ENCODE measurements at regions not wholly inside any gene's neighbourhood (a gene's known extent, or its start where the extent isn't known, plus 50 kb on each side); places are given as distances from the start of the nearest gene placed in this dataset.

DNA sequence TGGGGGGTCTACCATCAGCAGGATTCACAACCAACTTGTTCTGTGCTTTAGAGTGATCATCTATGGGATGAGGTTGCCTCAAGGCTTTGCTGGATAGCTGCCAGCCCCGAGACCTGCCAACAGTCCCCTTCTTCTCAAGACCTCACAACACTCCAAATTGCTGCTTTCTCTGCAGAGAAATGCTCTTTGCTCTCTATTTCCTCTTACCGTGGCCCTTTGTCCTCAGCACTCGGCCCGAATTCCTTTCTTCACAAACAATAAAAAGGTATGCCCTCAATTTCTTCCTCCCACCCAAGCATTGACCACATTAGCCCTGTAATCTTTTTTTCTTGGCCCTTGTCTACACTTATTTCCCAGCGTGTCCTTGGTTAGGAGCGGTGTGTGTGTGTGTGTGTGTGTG is 147.4 kb upstream of the SNX19 start:
- TF ChIP-seq KLF10 (CRISPR knock-in tag; IDR thresholded peaks at IDR 0.05) (no peak), EZH2 (IDR thresholded peaks at IDR 0.05; ENCODE audit: borderline replicate concordance, low read depth, low read length) (no peak), NCOA2 (IDR thresholded peaks at IDR 0.05; ENCODE audit: partially characterized antibody in 2 of 2) (no peak), MIER1 (IDR thresholded peaks at IDR 0.05; ENCODE audit: low read depth) (no peak), CC2D1A (IDR thresholded peaks at IDR 0.05) (no peak), NFXL1 (CRISPR knock-in tag; IDR thresholded peaks at IDR 0.05) (no peak), POLR2AphosphoS5 (IDR thresholded peaks at IDR 0.05; ENCODE audit: control insufficient read depth, insufficient read depth, low read depth, low read length) (no peak), MEIS2 (IDR thresholded peaks at IDR 0.05; ENCODE audit: partially characterized antibody) (no peak), TRIM24 (IDR thresholded peaks at IDR 0.05) (no peak), HCFC1 (IDR thresholded peaks at IDR 0.05; ENCODE audit: low read depth, low read length) (no peak), BRCA1 (IDR thresholded peaks at IDR 0.05) (no peak), BRCA1 (CRISPR knock-in tag; IDR thresholded peaks at IDR 0.05) (no peak), POLR2A (conservative IDR thresholded peaks at IDR 0.05) (no peak)
- TF ChIP-seq, protein P1, sequence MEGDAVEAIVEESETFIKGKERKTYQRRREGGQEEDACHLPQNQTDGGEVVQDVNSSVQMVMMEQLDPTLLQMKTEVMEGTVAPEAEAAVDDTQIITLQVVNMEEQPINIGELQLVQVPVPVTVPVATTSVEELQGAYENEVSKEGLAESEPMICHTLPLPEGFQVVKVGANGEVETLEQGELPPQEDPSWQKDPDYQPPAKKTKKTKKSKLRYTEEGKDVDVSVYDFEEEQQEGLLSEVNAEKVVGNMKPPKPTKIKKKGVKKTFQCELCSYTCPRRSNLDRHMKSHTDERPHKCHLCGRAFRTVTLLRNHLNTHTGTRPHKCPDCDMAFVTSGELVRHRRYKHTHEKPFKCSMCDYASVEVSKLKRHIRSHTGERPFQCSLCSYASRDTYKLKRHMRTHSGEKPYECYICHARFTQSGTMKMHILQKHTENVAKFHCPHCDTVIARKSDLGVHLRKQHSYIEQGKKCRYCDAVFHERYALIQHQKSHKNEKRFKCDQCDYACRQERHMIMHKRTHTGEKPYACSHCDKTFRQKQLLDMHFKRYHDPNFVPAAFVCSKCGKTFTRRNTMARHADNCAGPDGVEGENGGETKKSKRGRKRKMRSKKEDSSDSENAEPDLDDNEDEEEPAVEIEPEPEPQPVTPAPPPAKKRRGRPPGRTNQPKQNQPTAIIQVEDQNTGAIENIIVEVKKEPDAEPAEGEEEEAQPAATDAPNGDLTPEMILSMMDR (IDR thresholded peaks at IDR 0.05 in 2 of 3, conservative IDR thresholded peaks at IDR 0.05 in 1 of 3; ENCODE audit: insufficient read depth in 2 of 3, low read depth in 1 of 3, low read length in 3 of 3) = no peak
- TF ChIP-seq, protein P2, sequence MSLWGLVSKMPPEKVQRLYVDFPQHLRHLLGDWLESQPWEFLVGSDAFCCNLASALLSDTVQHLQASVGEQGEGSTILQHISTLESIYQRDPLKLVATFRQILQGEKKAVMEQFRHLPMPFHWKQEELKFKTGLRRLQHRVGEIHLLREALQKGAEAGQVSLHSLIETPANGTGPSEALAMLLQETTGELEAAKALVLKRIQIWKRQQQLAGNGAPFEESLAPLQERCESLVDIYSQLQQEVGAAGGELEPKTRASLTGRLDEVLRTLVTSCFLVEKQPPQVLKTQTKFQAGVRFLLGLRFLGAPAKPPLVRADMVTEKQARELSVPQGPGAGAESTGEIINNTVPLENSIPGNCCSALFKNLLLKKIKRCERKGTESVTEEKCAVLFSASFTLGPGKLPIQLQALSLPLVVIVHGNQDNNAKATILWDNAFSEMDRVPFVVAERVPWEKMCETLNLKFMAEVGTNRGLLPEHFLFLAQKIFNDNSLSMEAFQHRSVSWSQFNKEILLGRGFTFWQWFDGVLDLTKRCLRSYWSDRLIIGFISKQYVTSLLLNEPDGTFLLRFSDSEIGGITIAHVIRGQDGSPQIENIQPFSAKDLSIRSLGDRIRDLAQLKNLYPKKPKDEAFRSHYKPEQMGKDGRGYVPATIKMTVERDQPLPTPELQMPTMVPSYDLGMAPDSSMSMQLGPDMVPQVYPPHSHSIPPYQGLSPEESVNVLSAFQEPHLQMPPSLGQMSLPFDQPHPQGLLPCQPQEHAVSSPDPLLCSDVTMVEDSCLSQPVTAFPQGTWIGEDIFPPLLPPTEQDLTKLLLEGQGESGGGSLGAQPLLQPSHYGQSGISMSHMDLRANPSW (CRISPR knock-in tag; IDR thresholded peaks at IDR 0.05) = no peak

Data from K562 (cell line).